ENCODE measurements at regions not wholly inside any gene's neighbourhood (a gene's known extent, or its start where the extent isn't known, plus 50 kb on each side); places are given as distances from the start of the nearest gene placed in this dataset.

DNA sequence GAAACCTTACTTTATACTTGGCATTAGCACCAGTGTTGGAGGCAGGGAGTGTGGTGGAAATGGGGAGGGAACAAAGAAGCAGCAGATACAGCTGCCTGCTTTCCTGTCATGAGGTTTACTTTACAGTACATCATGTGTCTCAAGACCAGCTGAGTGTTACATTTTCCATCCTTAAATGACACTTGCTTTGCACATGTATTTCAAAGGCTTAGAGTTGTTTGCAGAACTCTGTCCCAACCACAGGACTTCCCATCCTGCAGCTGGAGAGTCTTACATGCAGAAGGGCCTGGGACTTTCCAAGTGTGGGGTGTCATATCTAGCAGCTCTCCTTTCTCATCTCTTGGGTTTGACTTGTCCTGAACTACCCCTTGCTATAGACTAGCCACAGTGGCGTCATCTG is 395.9 kb downstream of the DHX35 start:
- TF ChIP-seq EZH2 (IDR thresholded peaks at IDR 0.05; ENCODE audit: insufficient read depth, poor library complexity, severe bottlenecking) (no peak), EZH2phosphoT487 (IDR thresholded peaks at IDR 0.05; ENCODE audit: insufficient read depth, low read depth) (no peak)
